DOHH2 (cell line): ENCODE measurements at regions not wholly inside any gene's neighbourhood (a gene's known extent, or its start where the extent isn't known, plus 50 kb on each side); places are given as distances from the start of the nearest gene placed in this dataset.

Source experiments
- EZH2phosphoT487 ChIP-seq: fragments of 200-600 bp; sonication (generic); IDR thresholded peaks from 2 replicates; pipeline ENCODE4 v1.6.1; 2017; ENCODE audit warnings: borderline replicate concordance, mild to moderate bottlenecking, antibody characterized with exemption, low read length, moderate library complexity, mixed read lengths
- TF ChIP-seq, protein P1 (sequence below): fragments of 200-600 bp; sonication (generic); IDR thresholded peaks from one replicate; pipeline ENCODE4 v1.5.1; 2014; ENCODE audit warnings: antibody characterized with exemption, mild to moderate bottlenecking, low read depth, low read length; ENCODE audit not compliant: poor library complexity, severe bottlenecking

GRCh38 chr5:176131771-176132170, 106.5 kb upstream of the SIMC1 start:
- TF ChIP-seq, protein P1, sequence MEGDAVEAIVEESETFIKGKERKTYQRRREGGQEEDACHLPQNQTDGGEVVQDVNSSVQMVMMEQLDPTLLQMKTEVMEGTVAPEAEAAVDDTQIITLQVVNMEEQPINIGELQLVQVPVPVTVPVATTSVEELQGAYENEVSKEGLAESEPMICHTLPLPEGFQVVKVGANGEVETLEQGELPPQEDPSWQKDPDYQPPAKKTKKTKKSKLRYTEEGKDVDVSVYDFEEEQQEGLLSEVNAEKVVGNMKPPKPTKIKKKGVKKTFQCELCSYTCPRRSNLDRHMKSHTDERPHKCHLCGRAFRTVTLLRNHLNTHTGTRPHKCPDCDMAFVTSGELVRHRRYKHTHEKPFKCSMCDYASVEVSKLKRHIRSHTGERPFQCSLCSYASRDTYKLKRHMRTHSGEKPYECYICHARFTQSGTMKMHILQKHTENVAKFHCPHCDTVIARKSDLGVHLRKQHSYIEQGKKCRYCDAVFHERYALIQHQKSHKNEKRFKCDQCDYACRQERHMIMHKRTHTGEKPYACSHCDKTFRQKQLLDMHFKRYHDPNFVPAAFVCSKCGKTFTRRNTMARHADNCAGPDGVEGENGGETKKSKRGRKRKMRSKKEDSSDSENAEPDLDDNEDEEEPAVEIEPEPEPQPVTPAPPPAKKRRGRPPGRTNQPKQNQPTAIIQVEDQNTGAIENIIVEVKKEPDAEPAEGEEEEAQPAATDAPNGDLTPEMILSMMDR = no peak
- TF ChIP-seq EZH2phosphoT487 = no peak
